ENCODE measurements at regions not wholly inside any gene's neighbourhood (a gene's known extent, or its start where the extent isn't known, plus 50 kb on each side); places are given as distances from the start of the nearest gene placed in this dataset.
"Not testable (repeated sequence)": the region's sequence is repeated elsewhere in the genome, so short reads cannot be mapped to it uniquely, and the experiment has no call there.

DNA sequence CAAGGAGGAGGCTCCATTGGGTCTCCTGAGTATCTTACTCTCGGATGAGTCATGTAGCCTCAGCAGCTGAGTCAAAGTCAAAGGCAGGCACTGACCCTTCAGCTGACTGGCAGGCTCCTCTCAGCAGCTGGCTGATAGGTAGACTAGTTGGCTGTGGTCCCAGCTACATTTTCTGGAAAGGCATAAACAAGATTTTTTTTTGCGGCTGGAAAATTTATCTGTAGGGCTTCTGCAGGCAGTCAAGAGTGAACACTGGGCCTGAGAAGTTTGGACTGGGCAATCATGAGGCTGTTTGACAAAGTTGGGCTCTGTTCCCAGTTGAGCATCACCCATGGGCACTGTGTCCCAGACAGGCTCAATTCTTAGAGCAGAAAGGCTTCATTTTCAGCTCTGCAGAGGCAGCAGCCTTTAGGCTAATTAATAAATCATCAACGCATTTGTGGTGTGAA lies 796.2 kb downstream of the CCSER2 start:
- ATAC-seq, result no peak
- Histone ChIP-seq H3K36me3 (ENCODE audit: low read depth) (no peaks in the 10 kb centered on the region), H3K9me3 (no peaks in the 10 kb centered on the region), H3K4me1 (ENCODE audit: low read depth) (no peaks in the 10 kb centered on the region), H3K4me3 (no peak overlapping the region)
- DNase-seq, result no peak
- intact Hi-C loops (cut with DNase I, micrococcal nuclease), result no loop called here
- TF ChIP-seq, protein P1, sequence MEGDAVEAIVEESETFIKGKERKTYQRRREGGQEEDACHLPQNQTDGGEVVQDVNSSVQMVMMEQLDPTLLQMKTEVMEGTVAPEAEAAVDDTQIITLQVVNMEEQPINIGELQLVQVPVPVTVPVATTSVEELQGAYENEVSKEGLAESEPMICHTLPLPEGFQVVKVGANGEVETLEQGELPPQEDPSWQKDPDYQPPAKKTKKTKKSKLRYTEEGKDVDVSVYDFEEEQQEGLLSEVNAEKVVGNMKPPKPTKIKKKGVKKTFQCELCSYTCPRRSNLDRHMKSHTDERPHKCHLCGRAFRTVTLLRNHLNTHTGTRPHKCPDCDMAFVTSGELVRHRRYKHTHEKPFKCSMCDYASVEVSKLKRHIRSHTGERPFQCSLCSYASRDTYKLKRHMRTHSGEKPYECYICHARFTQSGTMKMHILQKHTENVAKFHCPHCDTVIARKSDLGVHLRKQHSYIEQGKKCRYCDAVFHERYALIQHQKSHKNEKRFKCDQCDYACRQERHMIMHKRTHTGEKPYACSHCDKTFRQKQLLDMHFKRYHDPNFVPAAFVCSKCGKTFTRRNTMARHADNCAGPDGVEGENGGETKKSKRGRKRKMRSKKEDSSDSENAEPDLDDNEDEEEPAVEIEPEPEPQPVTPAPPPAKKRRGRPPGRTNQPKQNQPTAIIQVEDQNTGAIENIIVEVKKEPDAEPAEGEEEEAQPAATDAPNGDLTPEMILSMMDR (IDR thresholded peaks at IDR 0.05), result no peak

DNA sequence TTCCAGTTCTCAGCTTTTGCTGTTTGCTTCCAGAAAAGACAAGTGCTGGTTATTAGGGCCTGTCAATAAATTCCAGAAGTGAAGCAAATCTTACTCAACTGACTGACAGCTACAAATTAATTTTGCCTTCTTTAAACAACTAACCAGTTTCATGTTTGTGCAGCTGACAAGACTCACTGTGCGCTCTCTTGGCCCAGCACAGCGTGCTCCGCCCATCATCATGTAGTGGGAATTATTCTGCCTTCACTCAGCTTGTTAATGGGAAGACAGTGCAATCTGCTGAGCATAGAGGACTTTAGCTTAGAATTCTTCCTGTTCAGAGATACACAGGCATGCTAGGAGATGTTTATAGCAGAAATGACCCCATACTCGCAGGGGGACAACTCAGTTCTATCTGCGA lies 808.9 kb downstream of the CCSER2 start:
- ATAC-seq (no peak), DNase-seq (no peak)
- no peaks in the 10 kb centered on the region for H3K36me3 ChIP-seq (ENCODE audit: low read depth)
- no peak overlapping the region for H3K4me3 ChIP-seq
- intact Hi-C loops (cut with DNase I, micrococcal nuclease), result no loop called here
- TF ChIP-seq, protein P1 (IDR thresholded peaks at IDR 0.05), result no peak
- H3K9me3 ChIP-seq, result no peaks in the 10 kb centered on the region
- H3K4me1 ChIP-seq (ENCODE audit: low read depth), result no peaks in the 10 kb centered on the region

DNA sequence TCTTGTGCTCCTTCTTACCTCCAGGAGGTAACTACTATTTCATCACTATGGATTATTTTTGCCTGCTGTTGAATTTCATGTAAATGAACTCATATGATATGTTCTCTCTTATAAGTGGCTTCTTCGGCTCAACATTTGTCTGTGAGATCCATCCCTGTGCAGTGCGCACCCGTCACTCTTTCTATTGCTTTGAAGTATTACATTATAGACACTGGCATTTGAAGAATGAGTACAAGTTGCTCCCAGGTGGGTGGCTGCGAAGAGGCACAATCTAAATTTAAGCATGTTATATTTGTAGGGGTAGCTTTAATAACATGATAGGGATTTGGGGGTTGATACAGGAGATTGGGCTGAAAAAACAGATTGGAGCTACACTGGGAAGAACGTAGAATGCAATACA lies 809.7 kb downstream of the CCSER2 start:
- no peak for DNase-seq
- intact Hi-C loops (cut with DNase I, micrococcal nuclease), result no loop called here

DNA sequence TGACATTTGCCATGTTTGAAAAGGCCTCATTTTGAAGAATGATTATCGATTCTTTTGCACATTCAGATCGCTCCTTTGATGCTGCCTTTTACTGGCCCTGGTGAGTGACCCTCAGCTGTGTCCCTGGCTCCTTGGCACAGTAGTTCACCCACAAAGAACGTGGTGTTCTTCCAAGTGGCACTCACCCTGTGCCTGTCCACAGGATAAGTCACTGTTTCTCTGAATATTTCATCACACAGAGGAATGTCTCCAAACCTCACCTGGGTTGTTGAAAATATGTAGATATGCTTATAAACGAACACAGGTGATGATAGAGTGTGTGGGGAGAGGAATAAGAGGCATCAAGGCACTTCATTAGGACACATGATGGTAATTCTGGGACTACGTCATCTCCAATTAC lies 810.7 kb downstream of the CCSER2 start:
- no peaks in the 10 kb centered on the region for H3K9me3 ChIP-seq
- no peaks in the 10 kb centered on the region for H3K36me3 ChIP-seq (ENCODE audit: low read depth)
- ATAC-seq (no peak), DNase-seq (no peak)
- no peak overlapping the region for H3K4me3 ChIP-seq
- H3K4me1 ChIP-seq (ENCODE audit: low read depth), result no peaks in the 10 kb centered on the region
- intact Hi-C loops (cut with DNase I, micrococcal nuclease), result no loop called here
- TF ChIP-seq, protein P1 (IDR thresholded peaks at IDR 0.05), result no peak

More for the DNA sequence above, 809.7 kb downstream of the CCSER2 start:
- Histone ChIP-seq H3K9me3 (no peaks in the 10 kb centered on the region), H3K4me3 (no peak overlapping the region), H3K4me1 (ENCODE audit: low read depth) (no peaks in the 10 kb centered on the region), H3K36me3 (ENCODE audit: low read depth) (no peaks in the 10 kb centered on the region)
- TF ChIP-seq, protein P1 (IDR thresholded peaks at IDR 0.05), result no peak
- no peak for ATAC-seq

DNA sequence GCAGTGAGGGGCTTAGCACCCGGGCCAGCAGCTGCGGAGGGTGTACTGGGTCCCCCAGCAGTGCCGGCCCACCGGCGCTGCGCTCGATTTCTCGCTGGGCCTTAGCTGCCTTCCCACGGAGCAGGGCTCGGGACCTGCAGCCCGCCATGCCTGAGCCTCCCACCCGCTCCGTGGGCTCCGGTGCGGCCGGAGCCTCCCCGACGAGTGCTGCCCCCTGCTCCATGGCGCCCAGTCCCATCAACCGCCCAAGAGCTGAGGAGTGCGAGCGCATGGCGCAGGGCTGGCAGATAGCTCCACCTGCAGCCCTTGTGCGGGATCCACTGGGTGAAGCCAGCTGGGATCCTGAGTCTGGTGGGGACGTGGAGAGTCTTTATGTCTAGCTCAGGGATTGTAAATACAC lies 813.1 kb downstream of the CCSER2 start:
- H3K36me3 ChIP-seq (ENCODE audit: low read depth); DNase-seq; ATAC-seq; H3K4me1 ChIP-seq (ENCODE audit: low read depth); intact Hi-C loops (cut with DNase I, micrococcal nuclease); H3K4me3 ChIP-seq; H3K9me3 ChIP-seq: not testable (repeated sequence)

DNA sequence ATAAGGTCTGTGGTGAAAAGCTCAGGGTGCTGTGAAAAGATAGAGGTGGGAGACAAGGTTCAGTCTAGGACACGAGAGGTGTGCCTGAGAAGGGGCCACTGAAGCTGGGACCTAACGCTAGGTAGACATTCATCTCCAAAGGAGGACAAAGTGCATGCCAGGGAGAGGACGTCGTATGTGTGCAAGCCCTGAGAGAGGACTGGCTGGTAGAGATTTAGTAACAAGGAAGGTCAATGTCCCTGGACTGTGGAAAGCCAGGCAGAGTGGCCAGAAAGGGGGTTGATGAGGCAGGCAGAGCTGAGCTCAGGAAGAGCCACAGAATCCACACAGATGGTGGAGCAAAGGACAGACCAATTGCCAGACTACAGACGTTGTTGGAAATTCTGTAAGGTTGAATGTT lies 817.6 kb downstream of the CCSER2 start:
- ATAC-seq, result no peak
- TF ChIP-seq, protein P1 (IDR thresholded peaks at IDR 0.05), result no peak
- Histone ChIP-seq H3K9me3 (no peaks in the 10 kb centered on the region), H3K4me1 (ENCODE audit: low read depth) (no peaks in the 10 kb centered on the region), H3K4me3 (no peak overlapping the region), H3K36me3 (ENCODE audit: low read depth) (no peaks in the 10 kb centered on the region)
- no peak for DNase-seq
- intact Hi-C loops (cut with DNase I, micrococcal nuclease), result no loop called here

All from mucosa of descending colon (tissue), 3 donors.